NCI-H774 (cell line): ENCODE measurements at regions not wholly inside any gene's neighbourhood (a gene's known extent, or its start where the extent isn't known, plus 50 kb on each side); places are given as distances from the start of the nearest gene placed in this dataset.
A peak's percentile ranks its signal among the peaks of the same experiment; 100 is the strongest.

Experiments used
- DNase-seq: peaks from one replicate; lab custom pipeline; 2025; lab: John Stamatoyannopoulos, UW

GRCh38 chr4:67120369-67120768, 424.9 kb downstream of the CENPC start:
- no peak for DNase-seq

- no peak for DNase-seq
Observed at GRCh38 chr4:67109276-67109675, 436.0 kb downstream of the CENPC start.

- peak; percentile 82 for DNase-seq
Observed at GRCh38 chr4:67106861-67107460, 438.3 kb downstream of the CENPC start.

- no peak for DNase-seq
Observed at GRCh38 chr4:67104145-67104544, 441.2 kb downstream of the CENPC start.

GRCh38 chr4:67103001-67103747, 442.1 kb downstream of the CENPC start:
- DNase-seq: no peak

- DNase-seq: no peak
Observed at GRCh38 chr4:67101612-67102011, 443.7 kb downstream of the CENPC start.

- DNase-seq: no peak
Observed at GRCh38 chr4:67092351-67092750, 453.0 kb downstream of the CENPC start.

- DNase-seq: no peak
Observed at GRCh38 chr4:67091673-67092072, 453.6 kb downstream of the CENPC start.

GRCh38 chr4:67087897-67088296, 457.4 kb downstream of the CENPC start:
- no peak for DNase-seq

GRCh38 chr4:67084783-67085182, 460.5 kb downstream of the CENPC start:
- DNase-seq: no peak

GRCh38 chr4:67083496-67083895, 461.8 kb downstream of the CENPC start:
- no peak for DNase-seq

- DNase-seq: no peak
Observed at GRCh38 chr4:67082746-67083145, 462.6 kb downstream of the CENPC start.

GRCh38 chr4:67080046-67080557, 465.2 kb downstream of the CENPC start:
- DNase-seq: no peak

- DNase-seq: no peak
Observed at GRCh38 chr4:67071641-67072040, 473.7 kb downstream of the CENPC start.

GRCh38 chr4:67055319-67055718, 490.0 kb downstream of the CENPC start:
- no peak for DNase-seq

GRCh38 chr4:67054896-67055295, 490.4 kb downstream of the CENPC start:
- no peak for DNase-seq

GRCh38 chr4:67052814-67053675, 492.3 kb downstream of the CENPC start:
- peak; percentile 27 for DNase-seq

- DNase-seq: no peak
Observed at GRCh38 chr4:67051000-67051789, 494.1 kb downstream of the CENPC start.

GRCh38 chr4:67049446-67049845, 495.9 kb downstream of the CENPC start:
- DNase-seq: no peak

- no peak for DNase-seq
Observed at GRCh38 chr4:67048530-67048929, 496.8 kb downstream of the CENPC start.

- no peak for DNase-seq
Observed at GRCh38 chr4:67040315-67040714, 505.0 kb downstream of the CENPC start.

- no peak for DNase-seq
Observed at GRCh38 chr4:67038228-67038566, 507.1 kb downstream of the CENPC start.
